ENCODE measurements at regions not wholly inside any gene's neighbourhood (a gene's known extent, or its start where the extent isn't known, plus 50 kb on each side); places are given as distances from the start of the nearest gene placed in this dataset.

DNA sequence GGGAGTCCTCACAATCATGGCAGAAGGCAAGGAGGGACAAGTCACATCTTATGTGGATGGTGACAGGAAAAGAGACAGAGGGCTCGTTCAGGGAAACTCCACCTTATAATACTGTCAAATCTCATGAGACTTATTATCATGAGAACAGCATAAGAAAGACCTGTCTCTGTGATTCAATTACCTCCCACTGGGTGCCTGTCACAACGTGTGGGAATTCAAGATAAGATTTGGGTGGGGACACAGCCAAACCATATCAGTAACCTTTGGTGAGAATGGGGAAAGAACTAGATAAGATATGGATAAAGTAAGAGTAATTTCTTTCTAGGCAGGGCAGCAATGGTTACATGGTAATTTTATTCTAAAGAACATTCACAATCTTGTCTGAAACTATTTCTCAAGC, 344.9 kb upstream of the KLF12 start:
- H3K4me1 ChIP-seq, result no peaks in the 10 kb centered on the region
- H3K9me3 ChIP-seq, result no peaks in the 10 kb centered on the region
- no peaks in the 10 kb centered on the region for H3K36me3 ChIP-seq
- TF ChIP-seq, protein P1, sequence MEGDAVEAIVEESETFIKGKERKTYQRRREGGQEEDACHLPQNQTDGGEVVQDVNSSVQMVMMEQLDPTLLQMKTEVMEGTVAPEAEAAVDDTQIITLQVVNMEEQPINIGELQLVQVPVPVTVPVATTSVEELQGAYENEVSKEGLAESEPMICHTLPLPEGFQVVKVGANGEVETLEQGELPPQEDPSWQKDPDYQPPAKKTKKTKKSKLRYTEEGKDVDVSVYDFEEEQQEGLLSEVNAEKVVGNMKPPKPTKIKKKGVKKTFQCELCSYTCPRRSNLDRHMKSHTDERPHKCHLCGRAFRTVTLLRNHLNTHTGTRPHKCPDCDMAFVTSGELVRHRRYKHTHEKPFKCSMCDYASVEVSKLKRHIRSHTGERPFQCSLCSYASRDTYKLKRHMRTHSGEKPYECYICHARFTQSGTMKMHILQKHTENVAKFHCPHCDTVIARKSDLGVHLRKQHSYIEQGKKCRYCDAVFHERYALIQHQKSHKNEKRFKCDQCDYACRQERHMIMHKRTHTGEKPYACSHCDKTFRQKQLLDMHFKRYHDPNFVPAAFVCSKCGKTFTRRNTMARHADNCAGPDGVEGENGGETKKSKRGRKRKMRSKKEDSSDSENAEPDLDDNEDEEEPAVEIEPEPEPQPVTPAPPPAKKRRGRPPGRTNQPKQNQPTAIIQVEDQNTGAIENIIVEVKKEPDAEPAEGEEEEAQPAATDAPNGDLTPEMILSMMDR (IDR thresholded peaks at IDR 0.05), result no peak
- DNase-seq (ENCODE audit: low spot score), result no peak
- H3K27me3 ChIP-seq, result no peaks in the 10 kb centered on the region
- H3K27ac ChIP-seq, result no peak overlapping the region
- H3K4me3 ChIP-seq, result no peak overlapping the region

DNA sequence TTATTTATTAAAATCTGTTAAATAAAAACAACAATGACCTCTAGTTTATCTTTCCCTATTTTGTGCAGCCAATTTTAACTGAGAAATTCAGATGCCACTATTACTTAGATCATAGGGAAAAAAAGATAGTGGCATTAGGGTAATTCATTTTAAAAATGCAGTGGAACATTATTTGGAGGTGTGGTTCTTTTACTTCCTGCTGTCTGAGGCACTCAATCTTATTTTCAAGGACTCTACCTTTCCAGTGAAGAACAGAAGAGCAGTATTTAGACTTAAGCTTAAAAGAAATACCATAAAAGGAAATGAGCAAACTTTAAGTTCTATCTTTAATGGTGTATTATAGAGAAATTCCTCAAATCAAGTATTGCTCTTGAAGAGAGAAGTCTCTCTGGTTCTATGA, 342.6 kb upstream of the KLF12 start:
- no peak overlapping the region for H3K4me3 ChIP-seq
- no peak overlapping the region for H3K27ac ChIP-seq
- no peaks in the 10 kb centered on the region for H3K27me3 ChIP-seq
- no peaks in the 10 kb centered on the region for H3K9me3 ChIP-seq
- H3K36me3 ChIP-seq, result no peaks in the 10 kb centered on the region
- DNase-seq (ENCODE audit: low spot score), result no peak
- TF ChIP-seq, protein P1 (IDR thresholded peaks at IDR 0.05), result no peak
- H3K4me1 ChIP-seq, result no peaks in the 10 kb centered on the region

DNA sequence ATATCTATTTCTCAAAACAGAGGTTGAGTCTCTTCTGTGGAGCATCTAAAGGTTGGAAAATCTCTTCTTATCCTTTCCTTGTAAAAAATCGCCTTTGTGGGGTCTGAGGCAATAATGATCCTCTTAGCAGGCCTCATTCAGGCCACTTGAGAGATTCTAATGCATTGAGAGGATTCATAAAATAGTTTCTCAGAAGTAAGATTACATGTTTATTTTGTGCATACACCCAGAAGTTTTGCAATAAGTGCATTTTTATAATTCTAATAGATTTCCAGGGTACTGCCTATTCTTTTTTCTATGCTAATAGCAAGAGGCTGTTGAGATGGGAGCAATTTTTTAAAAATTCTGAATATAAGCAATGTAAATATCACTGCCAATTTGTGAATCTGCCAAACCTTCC, 342.2 kb upstream of the KLF12 start:
- Histone ChIP-seq H3K27ac (no peak overlapping the region), H3K4me3 (no peak overlapping the region), H3K36me3 (no peaks in the 10 kb centered on the region), H3K4me1 (no peaks in the 10 kb centered on the region), H3K9me3 (no peaks in the 10 kb centered on the region), H3K27me3 (no peaks in the 10 kb centered on the region)
- DNase-seq (ENCODE audit: low spot score), result no peak
- TF ChIP-seq, protein P1 (IDR thresholded peaks at IDR 0.05), result no peak

- no peak for DNase-seq (ENCODE audit: low spot score)
- H3K4me1 ChIP-seq, result no peaks in the 10 kb centered on the region
- no peak overlapping the region for H3K4me3 ChIP-seq
- H3K27ac ChIP-seq, result no peak overlapping the region
- TF ChIP-seq, protein P1 (IDR thresholded peaks at IDR 0.05), result no peak
- no peaks in the 10 kb centered on the region for H3K9me3 ChIP-seq
- H3K36me3 ChIP-seq, result no peaks in the 10 kb centered on the region
- H3K27me3 ChIP-seq, result no peaks in the 10 kb centered on the region
Observed at GRCh38 chr13:74466864-74467263, 332.7 kb upstream of the KLF12 start.

DNA sequence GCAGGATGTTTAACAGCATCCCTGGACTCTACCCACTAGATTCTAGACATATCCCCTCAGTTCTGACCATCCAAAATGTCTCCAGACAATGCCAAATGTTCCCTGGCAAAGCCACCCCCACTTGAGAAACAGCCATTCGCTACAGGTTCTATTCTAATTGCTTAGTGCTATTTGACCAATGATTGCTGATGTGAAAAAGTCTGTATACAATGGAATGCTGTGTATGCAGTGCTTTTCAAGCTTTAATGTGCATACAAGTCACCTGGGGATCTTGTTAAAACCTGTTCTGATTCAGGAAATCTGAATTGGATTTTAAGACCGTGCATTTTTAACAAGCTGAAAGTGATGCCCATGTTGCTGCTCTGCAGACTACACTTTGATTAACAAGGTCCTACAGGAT, 331.8 kb upstream of the KLF12 start:
- H3K27me3 ChIP-seq, result no peaks in the 10 kb centered on the region
- no peaks in the 10 kb centered on the region for H3K9me3 ChIP-seq
- no peaks in the 10 kb centered on the region for H3K4me1 ChIP-seq
- TF ChIP-seq, protein P1 (IDR thresholded peaks at IDR 0.05), result no peak
- H3K4me3 ChIP-seq, result no peak overlapping the region
- DNase-seq (ENCODE audit: low spot score), result no peak
- H3K36me3 ChIP-seq, result no peaks in the 10 kb centered on the region
- no peak overlapping the region for H3K27ac ChIP-seq

- Histone ChIP-seq H3K4me1 (no peaks in the 10 kb centered on the region), H3K9me3 (no peaks in the 10 kb centered on the region), H3K36me3 (no peaks in the 10 kb centered on the region), H3K4me3 (no peak overlapping the region), H3K27me3 (no peaks in the 10 kb centered on the region), H3K27ac (no peak overlapping the region)
- TF ChIP-seq, protein P1 (IDR thresholded peaks at IDR 0.05), result no peak
- DNase-seq (ENCODE audit: low spot score), result no peak
Observed at GRCh38 chr13:74465271-74465670, 331.1 kb upstream of the KLF12 start.
